Embryonic facial prominence (tissue), 1 donor: ENCODE measurements at regions not wholly inside any gene's neighbourhood (a gene's known extent, or its start where the extent isn't known, plus 50 kb on each side); places are given as distances from the start of the nearest gene placed in this dataset.

Experiments used
- DNase-seq: peaks from one replicate; pipeline ENCODE4 v3.0.0-alpha.2; 2016; ENCODE audit errors: extremely low spot score

- DNase-seq, result no peak
Observed at GRCh38 chr2:226531061-226531810, 268.4 kb downstream of the IRS1 start.

- no peak for DNase-seq
Observed at GRCh38 chr2:226529556-226529955, 270.1 kb downstream of the IRS1 start.

- DNase-seq, result no peak
Observed at GRCh38 chr2:226526716-226527115, 272.9 kb downstream of the IRS1 start.

DNA sequence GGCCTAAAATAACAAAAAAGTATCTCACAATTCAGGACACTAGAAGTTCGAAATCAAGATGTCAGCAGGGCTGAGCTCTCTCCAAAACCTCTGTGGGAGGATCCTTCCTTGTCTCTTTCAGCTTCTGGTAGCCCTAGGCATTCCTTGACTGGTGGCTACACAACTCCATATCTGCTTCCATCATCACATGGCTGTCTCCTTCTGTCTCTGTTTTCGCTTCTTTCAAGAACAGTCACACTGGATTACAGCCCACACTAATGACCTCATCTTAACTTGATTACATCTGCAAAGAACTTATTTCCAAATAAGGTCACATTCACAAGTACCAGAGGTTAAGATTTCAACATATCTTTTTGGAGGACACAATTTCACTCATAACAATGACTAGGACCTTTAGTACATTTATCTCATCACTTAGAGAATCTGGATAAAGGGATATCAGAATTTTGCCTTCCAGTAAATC is 275.2 kb downstream of the IRS1 start:
- DNase-seq, result no peak

- DNase-seq, result no peak
Observed at GRCh38 chr2:226520723-226521122, 278.9 kb downstream of the IRS1 start.

GRCh38 chr2:226515344-226516055 is 284.1 kb downstream of the IRS1 start:
- no peak for DNase-seq

DNA sequence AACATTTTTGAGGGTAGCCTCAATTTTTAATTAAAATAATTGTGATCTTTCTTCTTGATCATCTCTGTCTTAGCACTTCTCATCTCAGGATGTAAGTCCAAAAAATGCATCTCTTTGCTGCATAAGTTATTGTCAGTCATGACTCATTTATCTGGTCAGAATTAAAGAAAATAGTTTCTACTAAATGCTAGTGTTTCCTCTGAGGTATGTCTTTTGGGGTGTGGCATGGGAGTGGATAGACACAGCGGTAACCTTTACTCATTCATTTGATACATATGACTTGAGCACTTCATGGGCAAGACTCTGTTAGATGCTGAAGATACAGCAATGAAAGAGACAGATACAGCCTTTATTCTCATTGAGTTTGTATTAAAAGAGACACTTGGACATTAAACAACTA is 284.7 kb downstream of the IRS1 start:
- DNase-seq, result no peak

DNA sequence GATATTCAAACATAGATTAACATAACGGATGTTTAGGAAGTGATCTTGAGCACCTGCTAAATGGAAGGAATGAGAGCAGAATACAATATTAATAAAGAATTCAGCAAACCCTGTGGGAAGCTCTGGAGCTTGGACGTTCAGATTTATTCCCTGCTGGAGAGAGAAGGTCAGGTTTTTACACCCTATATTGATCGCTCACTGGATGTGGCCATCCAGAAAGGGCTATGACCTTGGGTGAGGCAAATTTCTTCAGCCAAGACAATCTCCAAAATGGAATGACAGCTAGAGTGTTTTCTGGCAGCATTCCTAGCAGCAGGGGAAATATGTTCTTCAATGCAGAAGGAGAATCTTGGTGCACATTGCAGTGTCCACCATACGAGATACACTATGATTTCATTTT is 288.3 kb downstream of the IRS1 start:
- DNase-seq, result no peak

- DNase-seq, result no peak
Observed at GRCh38 chr2:226508683-226509082, 290.9 kb downstream of the IRS1 start.

DNA sequence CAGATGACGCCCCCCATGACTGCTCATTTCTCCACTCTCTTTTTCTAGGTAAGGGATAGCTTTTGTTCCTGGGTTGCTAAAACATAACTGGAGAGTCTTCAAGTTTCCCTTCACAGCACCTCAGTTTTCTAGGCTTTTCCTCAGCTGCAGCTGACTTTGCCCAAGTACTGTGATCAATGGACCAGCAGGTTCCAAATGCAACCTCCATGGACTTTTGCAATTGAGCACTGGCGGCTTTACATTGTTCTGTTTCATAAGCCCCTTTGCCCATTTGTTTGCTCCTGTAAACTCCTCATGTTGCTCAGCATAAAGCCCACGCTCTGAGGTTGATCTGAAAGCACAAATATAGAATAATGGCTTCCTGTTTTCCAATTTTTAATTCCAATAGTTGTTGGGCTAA is 291.6 kb downstream of the IRS1 start:
- no peak for DNase-seq

DNA sequence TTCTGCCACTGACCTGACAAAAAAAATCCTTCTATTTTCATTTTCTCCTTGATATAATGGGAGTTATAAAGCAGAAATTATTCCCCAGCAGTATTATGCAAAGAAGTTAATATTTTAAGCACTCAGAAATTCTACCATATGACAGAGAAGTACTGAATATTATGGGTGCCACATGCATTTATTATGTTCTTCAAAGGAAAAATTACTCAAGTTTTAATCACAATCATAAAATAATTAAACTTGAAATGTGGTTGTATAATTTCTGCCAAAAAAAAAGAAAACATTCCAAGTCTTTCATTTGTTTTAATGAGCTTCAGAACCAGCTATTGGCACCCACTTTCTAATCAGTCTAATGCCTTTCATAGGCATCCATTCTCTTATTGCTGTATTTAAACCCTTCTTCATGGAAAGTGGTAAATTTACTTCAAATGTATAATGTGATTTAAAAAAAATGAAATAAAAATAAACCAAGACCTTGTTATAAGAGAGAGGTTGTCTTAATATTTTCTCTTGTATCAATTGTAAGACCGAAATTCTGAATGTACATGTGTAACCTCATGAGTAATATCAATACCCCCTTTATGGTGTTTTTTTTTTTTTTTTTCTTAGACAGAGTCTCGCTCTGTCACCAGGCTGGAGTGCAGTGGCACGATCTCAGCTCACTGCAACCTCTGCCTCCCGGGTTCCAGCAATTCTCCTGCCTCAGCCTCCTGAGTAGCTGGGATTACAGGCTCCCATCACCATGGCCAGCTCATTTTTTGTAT is 302.3 kb downstream of the IRS1 start:
- no peak for DNase-seq

- DNase-seq, result no peak
Observed at GRCh38 chr2:226496273-226496550, 303.4 kb downstream of the IRS1 start.

DNA sequence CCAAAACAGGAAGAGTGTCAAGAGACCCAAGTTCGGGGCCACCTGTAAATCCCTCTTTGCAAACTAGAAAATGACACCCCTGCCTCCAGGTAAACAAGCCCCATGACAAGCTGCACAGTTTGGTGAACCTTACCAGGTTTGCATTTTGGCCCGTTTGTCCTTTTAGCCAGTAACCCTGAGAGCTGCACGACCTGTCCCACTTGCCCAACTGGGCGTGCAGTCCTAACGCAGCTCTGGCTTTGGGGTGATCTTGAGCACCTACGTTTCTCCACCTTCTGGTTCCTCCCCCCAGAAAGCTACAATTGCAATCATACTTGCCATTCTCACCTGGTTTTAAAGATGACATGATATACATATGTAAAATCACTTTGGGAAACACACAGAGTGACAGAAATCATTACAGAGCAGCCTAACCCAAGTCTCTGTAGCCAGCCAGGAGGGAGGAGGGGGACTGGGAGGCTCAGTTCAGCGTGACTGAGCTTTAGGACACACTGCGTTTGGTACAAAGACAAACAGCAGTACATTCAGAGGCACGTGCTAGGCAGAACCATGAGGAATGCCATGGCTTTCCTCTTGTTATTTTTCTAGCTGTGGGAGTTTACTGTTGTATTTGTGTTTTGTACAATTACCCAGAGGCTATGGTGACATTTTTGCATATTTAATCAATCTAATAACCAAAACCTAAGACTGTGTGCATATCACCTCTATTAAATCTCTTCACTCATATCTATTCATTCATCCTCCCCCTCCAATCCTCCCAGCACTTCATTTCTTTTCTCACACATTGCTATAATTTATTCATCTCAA is 304.0 kb downstream of the IRS1 start:
- DNase-seq, result no peak

GRCh38 chr2:226491112-226491511 is 308.5 kb downstream of the IRS1 start:
- no peak for DNase-seq

DNA sequence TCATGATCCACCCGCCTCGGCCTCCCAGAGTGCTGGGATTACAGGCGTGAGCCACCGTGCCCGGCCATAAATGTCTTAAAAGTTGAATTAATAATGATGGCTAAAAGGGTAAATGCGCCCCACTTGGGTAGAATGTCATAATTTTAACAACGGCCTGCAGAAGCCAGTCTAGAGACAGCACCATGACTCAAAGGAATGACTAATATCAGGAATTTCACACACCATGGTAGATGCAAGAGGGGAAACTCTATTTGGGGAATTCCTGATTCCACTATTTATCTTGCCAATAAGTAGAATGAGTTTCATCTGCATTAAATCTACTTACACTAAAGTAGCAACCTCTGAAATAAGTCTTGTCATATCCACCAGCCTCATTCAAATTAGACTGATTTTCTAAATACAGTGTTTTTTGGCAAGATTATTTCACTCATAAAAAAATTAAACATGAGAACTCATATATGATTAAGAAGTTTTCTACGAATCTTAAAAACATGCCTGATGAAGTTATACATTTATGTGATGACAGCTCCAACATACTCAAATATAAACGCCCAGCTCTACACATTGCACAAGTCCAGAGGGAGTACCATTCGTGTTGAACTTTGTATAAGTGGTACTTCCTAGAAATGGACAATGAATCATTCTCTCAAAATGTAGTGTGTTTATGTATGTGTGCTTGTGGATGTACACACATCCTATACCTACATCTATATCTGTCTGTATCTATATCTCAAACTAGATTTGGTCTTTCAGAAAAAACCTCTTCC is 309.7 kb downstream of the IRS1 start:
- no peak for DNase-seq

GRCh38 chr2:226488034-226488433 is 311.6 kb downstream of the IRS1 start:
- DNase-seq, result no peak

DNA sequence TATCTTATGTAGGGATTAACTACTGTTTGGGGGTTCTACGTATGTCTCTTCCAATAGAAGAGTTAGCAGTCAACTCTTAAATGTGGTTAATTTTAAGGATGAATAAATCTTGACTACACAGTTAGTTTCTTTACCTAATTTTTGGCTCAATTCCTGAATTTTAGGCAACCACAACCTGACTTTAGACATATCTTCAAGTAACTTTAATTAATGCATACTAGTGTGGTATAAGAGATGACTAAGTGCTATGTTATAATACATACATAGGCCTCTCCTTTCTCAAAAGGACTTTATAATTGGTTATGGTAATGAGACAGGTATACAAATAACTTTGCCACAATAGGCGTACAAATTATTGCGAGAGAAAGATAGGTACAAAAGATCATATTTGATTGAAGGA is 312.0 kb downstream of the IRS1 start:
- DNase-seq, result no peak

DNA sequence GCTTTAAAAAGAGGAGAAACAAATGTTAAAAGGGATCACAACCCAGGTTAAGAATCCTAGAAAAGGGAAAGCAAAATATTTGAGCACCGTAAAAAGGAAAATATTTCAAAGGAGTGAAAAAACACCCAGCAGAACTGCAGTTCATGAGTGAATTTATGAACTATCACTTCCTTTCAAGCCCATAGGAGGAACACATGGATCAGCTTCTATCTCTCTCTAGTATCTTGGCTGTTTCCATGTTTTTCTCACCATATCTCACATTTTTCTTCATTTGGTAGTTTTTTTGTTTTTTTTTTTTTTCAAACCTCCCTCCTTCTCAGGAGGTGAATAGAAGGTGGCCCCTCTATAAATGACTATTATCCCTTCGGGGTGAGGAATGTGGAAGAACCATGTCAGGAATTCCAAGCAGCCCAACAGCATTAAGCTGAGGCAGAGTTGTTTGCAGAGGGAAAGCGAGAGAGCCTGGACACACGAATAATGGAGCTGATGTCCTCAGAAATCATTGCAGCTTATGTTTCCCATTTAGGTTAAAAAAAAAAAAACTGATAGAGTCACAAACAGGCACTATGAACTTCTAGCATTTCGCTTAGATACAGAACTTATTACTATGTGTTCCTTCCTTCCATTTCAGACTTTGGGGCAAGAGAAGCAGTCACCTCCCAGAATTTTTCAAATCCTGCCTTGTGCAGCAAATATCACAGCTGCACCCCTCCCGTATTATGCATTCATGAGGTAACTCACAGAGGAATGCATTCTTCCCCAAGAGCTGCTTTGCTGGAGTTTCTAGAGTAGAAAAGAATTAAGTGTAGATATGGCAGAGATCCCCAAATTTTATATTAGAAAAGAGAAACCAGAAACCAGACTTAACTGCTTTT is 315.6 kb downstream of the IRS1 start:
- no peak for DNase-seq

- DNase-seq, result no peak
Observed at GRCh38 chr2:226483143-226483542, 316.5 kb downstream of the IRS1 start.

- DNase-seq, result no peak
Observed at GRCh38 chr2:226478109-226478809, 321.4 kb downstream of the IRS1 start.
